ENCODE measurements at regions not wholly inside any gene's neighbourhood (a gene's known extent, or its start where the extent isn't known, plus 50 kb on each side); places are given as distances from the start of the nearest gene placed in this dataset.
A peak's percentile ranks its signal among the peaks of the same experiment; 100 is the strongest.

- Histone ChIP-seq H3K4me3 (ENCODE audit: control insufficient read depth in 1 of 2, extremely low read depth in 1 of 2, low read length in 1 of 2) (no peak overlapping the region), H3K27ac (ENCODE audit: low read length) (no peak overlapping the region), H3K27me3 (replicated peaks in 1 of 2; ENCODE audit: control insufficient read depth in 2 of 2, extremely low read depth in 1 of 2, insufficient read depth in 2 of 2, low read length in 1 of 2) (peaks cover 0 to 50% of the 10 kb centered on the region in 2 experiments), H3K36me3 (ENCODE audit: control insufficient read depth in 2 of 2, extremely low read depth in 1 of 2, insufficient read depth in 1 of 2, low read length in 1 of 2) (no peaks in the 10 kb centered on the region), H3K4me1 (ENCODE audit: control insufficient read depth in 1 of 2, extremely low read depth in 1 of 2, insufficient read depth in 2 of 2, low read length in 2 of 2) (peaks cover 0 to 10% of the 10 kb centered on the region in 2 experiments), H3K9me3 (no peaks in the 10 kb centered on the region)
- peaks cover 5 to 10% (median 9%) of the 10 kb centered on the region in 3 donors for H3K9me3 Mint-ChIP-seq
- ATAC-seq (replicated peaks in 1 of 4), result no peak
- peak overlapping the region in 1 of 2 donors; percentile 11 for H3K27ac Mint-ChIP-seq
- WGBS (ENCODE audit: insufficient coverage), result 97% methylated on average over 5 of the region's 10 CpGs
- CTCF ChIA-PET, result interaction anchor here in 1 of 2 donors (0.6 kb wide), 1 partner anchor 491 kb away, joined by 7 read pairs; no protein-coding TSS in a partner anchor
- POLR2A ChIA-PET, result no interaction called here
- H3K27me3 Mint-ChIP-seq, result peaks cover 0 to 12% of the 10 kb centered on the region in 2 donors
- peaks cover 2% of the 10 kb centered on the region for H3K36me3 Mint-ChIP-seq
- DNase-seq, result no peak
- H3K4me1 Mint-ChIP-seq, result peaks cover 5 to 11% (median 7%) of the 10 kb centered on the region in 3 donors
- no peak overlapping the region for H3K4me3 Mint-ChIP-seq
Measured at GRCh38 chr22:49693848-49694247, 133.8 kb downstream of the BRD1 start.

GRCh38 chr22:49693416-49693815, 134.3 kb downstream of the BRD1 start:
- ATAC-seq (replicated peaks in 1 of 4) (peak in 1 of 4 experiments; percentile 43), DNase-seq (no peak)
- WGBS (ENCODE audit: insufficient coverage), result 83% methylated on average over 8 of the region's 11 CpGs
- Mint-ChIP-seq H3K9me3 (peaks cover 5 to 10% (median 9%) of the 10 kb centered on the region in 3 donors), H3K4me1 (peaks cover 5 to 11% (median 7%) of the 10 kb centered on the region in 3 donors), H3K4me3 (no peak overlapping the region), H3K27ac (peak overlapping the region in 1 of 2 donors; percentile 88), H3K36me3 (peaks cover 2% of the 10 kb centered on the region), H3K27me3 (peaks cover 0 to 13% of the 10 kb centered on the region in 2 donors)
- Histone ChIP-seq H3K4me3 (ENCODE audit: control insufficient read depth in 1 of 2, extremely low read depth in 1 of 2, low read length in 1 of 2) (no peak overlapping the region), H3K27me3 (replicated peaks in 1 of 2; ENCODE audit: control insufficient read depth in 2 of 2, extremely low read depth in 1 of 2, insufficient read depth in 2 of 2, low read length in 1 of 2) (peaks cover 0 to 54% of the 10 kb centered on the region in 2 experiments), H3K27ac (ENCODE audit: low read length) (no peak overlapping the region), H3K4me1 (ENCODE audit: control insufficient read depth in 1 of 2, extremely low read depth in 1 of 2, insufficient read depth in 2 of 2, low read length in 2 of 2) (peaks cover 0 to 10% of the 10 kb centered on the region in 2 experiments), H3K36me3 (ENCODE audit: control insufficient read depth in 2 of 2, extremely low read depth in 1 of 2, insufficient read depth in 1 of 2, low read length in 1 of 2) (no peaks in the 10 kb centered on the region), H3K9me3 (no peaks in the 10 kb centered on the region)
- ChIA-PET CTCF (no interaction called here), POLR2A (no interaction called here)

GRCh38 chr22:49692499-49693225, 135.0 kb downstream of the BRD1 start:
- ChIA-PET POLR2A (no interaction called here), CTCF (no interaction called here)
- ATAC-seq (replicated peaks in 1 of 4), result peak; percentile 34 to 81 (median 61)
- Mint-ChIP-seq H3K27ac (peak overlapping the region; percentile 67 to 88), H3K27me3 (peaks cover 0 to 12% of the 10 kb centered on the region in 2 donors), H3K4me1 (peaks cover 5 to 11% (median 7%) of the 10 kb centered on the region in 3 donors), H3K9me3 (peaks cover 5 to 10% (median 9%) of the 10 kb centered on the region in 3 donors), H3K4me3 (peak overlapping the region in 1 of 3 donors; percentile 4), H3K36me3 (peaks cover 2% of the 10 kb centered on the region)
- Histone ChIP-seq H3K27me3 (replicated peaks in 1 of 2; ENCODE audit: control insufficient read depth in 2 of 2, extremely low read depth in 1 of 2, insufficient read depth in 2 of 2, low read length in 1 of 2) (peaks cover 0 to 62% of the 10 kb centered on the region in 2 experiments), H3K27ac (ENCODE audit: low read length) (no peak overlapping the region), H3K4me1 (ENCODE audit: control insufficient read depth in 1 of 2, extremely low read depth in 1 of 2, insufficient read depth in 2 of 2, low read length in 2 of 2) (peaks cover 0 to 10% of the 10 kb centered on the region in 2 experiments), H3K36me3 (ENCODE audit: control insufficient read depth in 2 of 2, extremely low read depth in 1 of 2, insufficient read depth in 1 of 2, low read length in 1 of 2) (no peaks in the 10 kb centered on the region), H3K9me3 (no peaks in the 10 kb centered on the region), H3K4me3 (ENCODE audit: control insufficient read depth in 1 of 2, extremely low read depth in 1 of 2, low read length in 1 of 2) (no peak overlapping the region)
- WGBS (ENCODE audit: insufficient coverage), result 69% methylated on average over 18 of the region's 18 CpGs
- peak in 1 of 35 experiments; percentile 29 for DNase-seq

- H3K4me3 ChIP-seq (ENCODE audit: control insufficient read depth in 1 of 2, extremely low read depth in 1 of 2, low read length in 1 of 2), result no peak overlapping the region
Measured at GRCh38 chr22:49691256-49691655, 136.4 kb downstream of the BRD1 start.

GRCh38 chr22:49690454-49690853, 137.2 kb downstream of the BRD1 start:
- Histone ChIP-seq H3K36me3 (ENCODE audit: control insufficient read depth in 2 of 2, extremely low read depth in 1 of 2, insufficient read depth in 1 of 2, low read length in 1 of 2) (no peaks in the 10 kb centered on the region), H3K9me3 (no peaks in the 10 kb centered on the region), H3K4me3 (ENCODE audit: control insufficient read depth in 1 of 2, extremely low read depth in 1 of 2, low read length in 1 of 2) (no peak overlapping the region), H3K4me1 (ENCODE audit: control insufficient read depth in 1 of 2, extremely low read depth in 1 of 2, insufficient read depth in 2 of 2, low read length in 2 of 2) (peaks cover 0 to 10% of the 10 kb centered on the region in 2 experiments), H3K27ac (ENCODE audit: low read length) (no peak overlapping the region), H3K27me3 (replicated peaks in 1 of 2; ENCODE audit: control insufficient read depth in 2 of 2, extremely low read depth in 1 of 2, insufficient read depth in 2 of 2, low read length in 1 of 2) (peaks cover 0 to 82% of the 10 kb centered on the region in 2 experiments)
- H3K4me1 Mint-ChIP-seq, result peaks cover 5 to 11% (median 7%) of the 10 kb centered on the region in 3 donors
- POLR2A ChIA-PET, result no interaction called here
- no peak overlapping the region for H3K4me3 Mint-ChIP-seq
- DNase-seq (no peak), ATAC-seq (replicated peaks in 1 of 4) (no peak)
- H3K27ac Mint-ChIP-seq, result no peak overlapping the region
- WGBS (ENCODE audit: insufficient coverage), result 87% methylated on average over 15 of the region's 16 CpGs
- CTCF ChIA-PET, result no interaction called here
- no peaks in the 10 kb centered on the region for H3K9me3 Mint-ChIP-seq
- H3K27me3 Mint-ChIP-seq, result peaks cover 2 to 17% of the 10 kb centered on the region in 2 donors
- no peaks in the 10 kb centered on the region for H3K36me3 Mint-ChIP-seq

More at GRCh38 chr22:49691256-49691655, 136.4 kb downstream of the BRD1 start:
- H3K4me3 Mint-ChIP-seq, result no peak overlapping the region
- H3K27ac ChIP-seq (ENCODE audit: low read length), result no peak overlapping the region
- H3K36me3 Mint-ChIP-seq, result no peaks in the 10 kb centered on the region
- peaks cover 0 to 75% of the 10 kb centered on the region in 2 experiments for H3K27me3 ChIP-seq (replicated peaks in 1 of 2; ENCODE audit: control insufficient read depth in 2 of 2, extremely low read depth in 1 of 2, insufficient read depth in 2 of 2, low read length in 1 of 2)
- 93% methylated on average over 3 of the region's 3 CpGs for WGBS (ENCODE audit: insufficient coverage)
- H3K27me3 Mint-ChIP-seq, result peaks cover 0 to 15% of the 10 kb centered on the region in 2 donors
- peaks cover 0 to 10% of the 10 kb centered on the region in 2 experiments for H3K4me1 ChIP-seq (ENCODE audit: control insufficient read depth in 1 of 2, extremely low read depth in 1 of 2, insufficient read depth in 2 of 2, low read length in 2 of 2)
- ATAC-seq (replicated peaks in 1 of 4) (no peak), DNase-seq (no peak)
- ChIA-PET POLR2A (no interaction called here), CTCF (no interaction called here)
- no peaks in the 10 kb centered on the region for H3K36me3 ChIP-seq (ENCODE audit: control insufficient read depth in 2 of 2, extremely low read depth in 1 of 2, insufficient read depth in 1 of 2, low read length in 1 of 2)
- no peaks in the 10 kb centered on the region for H3K9me3 Mint-ChIP-seq
- H3K27ac Mint-ChIP-seq, result no peak overlapping the region
- no peaks in the 10 kb centered on the region for H3K9me3 ChIP-seq
- peaks cover 5 to 11% (median 7%) of the 10 kb centered on the region in 3 donors for H3K4me1 Mint-ChIP-seq

- peaks cover 0 to 84% of the 10 kb centered on the region in 2 experiments for H3K27me3 ChIP-seq (replicated peaks in 1 of 2; ENCODE audit: control insufficient read depth in 2 of 2, extremely low read depth in 1 of 2, insufficient read depth in 2 of 2, low read length in 1 of 2)
- WGBS (ENCODE audit: insufficient coverage), result 70% methylated on average over 10 of the region's 11 CpGs
- ATAC-seq (replicated peaks in 1 of 4) (no peak), DNase-seq (no peak)
- H3K27ac ChIP-seq (ENCODE audit: low read length), result no peak overlapping the region
- H3K9me3 ChIP-seq, result no peaks in the 10 kb centered on the region
- Mint-ChIP-seq H3K27me3 (peaks cover 3 to 18% of the 10 kb centered on the region in 2 donors), H3K36me3 (no peaks in the 10 kb centered on the region), H3K9me3 (no peaks in the 10 kb centered on the region), H3K4me3 (no peak overlapping the region), H3K4me1 (peaks cover 5 to 11% (median 7%) of the 10 kb centered on the region in 3 donors), H3K27ac (no peak overlapping the region)
- ChIA-PET CTCF (no interaction called here), POLR2A (no interaction called here)
- no peak overlapping the region for H3K4me3 ChIP-seq (ENCODE audit: control insufficient read depth in 1 of 2, extremely low read depth in 1 of 2, low read length in 1 of 2)
- peaks cover 0 to 10% of the 10 kb centered on the region in 2 experiments for H3K4me1 ChIP-seq (ENCODE audit: control insufficient read depth in 1 of 2, extremely low read depth in 1 of 2, insufficient read depth in 2 of 2, low read length in 2 of 2)
- H3K36me3 ChIP-seq (ENCODE audit: control insufficient read depth in 2 of 2, extremely low read depth in 1 of 2, insufficient read depth in 1 of 2, low read length in 1 of 2), result no peaks in the 10 kb centered on the region
Measured at GRCh38 chr22:49689858-49690257, 137.8 kb downstream of the BRD1 start.

All from T-cell (primary cell).